Heart left ventricle (tissue), 13 donors: ENCODE measurements at regions not wholly inside any gene's neighbourhood (a gene's known extent, or its start where the extent isn't known, plus 50 kb on each side); places are given as distances from the start of the nearest gene placed in this dataset.

Experiments
- POLR2A ChIP-seq, 2 donors: fragments of 450-650 bp; IDR thresholded peaks; one replicate each; pipeline ENCODE4 v1.6.1; 2017; ENCODE audit warnings: antibody characterized with exemption in 2 of 2, mild to moderate bottlenecking in 2 of 2, moderate library complexity in 2 of 2
- TF ChIP-seq, protein P1 (sequence below), 12 donors: fragments of 200-600 bp; sonication (generic) in 4 of 12; IDR thresholded peaks; one replicate each; pipeline versions ENCODE4 v1.5.0 to v1.8.0; 2018 to 2022; ENCODE audit warnings: antibody characterized with exemption in 12 of 12, mild to moderate bottlenecking in 5 of 12
- donor health status: ischemic (EF 13 %, LVEDD 7.1; RV severe dilation, severe dysfunction).
- donor health status: DM: no; HTN: yes; CAD: no.
- donor health status: DM: no; HTN: no; CAD: no.
- donor health status: ischemic (EF 25% LVEDD 6.9; RV normal size, moderate dysfunction).
- donor health status: ischemic (EF 25% LVEDD 5.7; RV mildly dilated, moderate dysfunction).
- donor health status: ischemic (EF 35%, LVEDD 5.7; RV mildly dilated, moderate dysfunction).
- donor health status: nonischemic (EF 11% LVEDD 7.7; RV severe dilation, severe dysfunction).
- donor health status: DM: yes; HTN: yes; CAD: no.
- donor health status: PGD.
- donor health status: ischemic (EF 29% LVEDD 5.4; RV normal size, mild dysfunction).
- donor health status: nonischemic (EF 23%, LVEDD 6.1; RV moderate dilation, normal function).

DNA sequence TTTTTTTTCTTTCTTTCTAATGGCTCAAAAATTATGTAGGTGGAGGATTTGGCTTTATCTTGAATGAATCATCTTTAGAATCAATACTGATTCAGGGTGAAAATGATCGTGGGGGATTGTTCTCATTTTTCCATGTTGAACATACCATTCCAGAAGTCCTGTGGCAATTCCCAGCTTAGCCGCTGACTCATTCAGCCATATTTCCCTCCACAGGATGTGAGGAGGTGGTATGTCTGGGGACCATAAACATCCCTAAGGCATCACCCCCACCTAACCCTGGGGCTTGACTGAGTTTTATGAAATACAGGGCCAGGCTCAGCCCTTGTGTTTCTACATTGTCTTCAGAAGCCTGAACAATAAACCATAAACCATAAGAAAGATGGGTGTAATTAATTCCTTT lies 92.7 kb upstream of the FN1 start:
- no peak for TF ChIP-seq POLR2A (IDR thresholded peaks at IDR 0.05)
- TF ChIP-seq, protein P1, sequence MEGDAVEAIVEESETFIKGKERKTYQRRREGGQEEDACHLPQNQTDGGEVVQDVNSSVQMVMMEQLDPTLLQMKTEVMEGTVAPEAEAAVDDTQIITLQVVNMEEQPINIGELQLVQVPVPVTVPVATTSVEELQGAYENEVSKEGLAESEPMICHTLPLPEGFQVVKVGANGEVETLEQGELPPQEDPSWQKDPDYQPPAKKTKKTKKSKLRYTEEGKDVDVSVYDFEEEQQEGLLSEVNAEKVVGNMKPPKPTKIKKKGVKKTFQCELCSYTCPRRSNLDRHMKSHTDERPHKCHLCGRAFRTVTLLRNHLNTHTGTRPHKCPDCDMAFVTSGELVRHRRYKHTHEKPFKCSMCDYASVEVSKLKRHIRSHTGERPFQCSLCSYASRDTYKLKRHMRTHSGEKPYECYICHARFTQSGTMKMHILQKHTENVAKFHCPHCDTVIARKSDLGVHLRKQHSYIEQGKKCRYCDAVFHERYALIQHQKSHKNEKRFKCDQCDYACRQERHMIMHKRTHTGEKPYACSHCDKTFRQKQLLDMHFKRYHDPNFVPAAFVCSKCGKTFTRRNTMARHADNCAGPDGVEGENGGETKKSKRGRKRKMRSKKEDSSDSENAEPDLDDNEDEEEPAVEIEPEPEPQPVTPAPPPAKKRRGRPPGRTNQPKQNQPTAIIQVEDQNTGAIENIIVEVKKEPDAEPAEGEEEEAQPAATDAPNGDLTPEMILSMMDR (IDR thresholded peaks at IDR 0.05): no peak
